ENCODE measurements at regions not wholly inside any gene's neighbourhood (a gene's known extent, or its start where the extent isn't known, plus 50 kb on each side); places are given as distances from the start of the nearest gene placed in this dataset.

DNA sequence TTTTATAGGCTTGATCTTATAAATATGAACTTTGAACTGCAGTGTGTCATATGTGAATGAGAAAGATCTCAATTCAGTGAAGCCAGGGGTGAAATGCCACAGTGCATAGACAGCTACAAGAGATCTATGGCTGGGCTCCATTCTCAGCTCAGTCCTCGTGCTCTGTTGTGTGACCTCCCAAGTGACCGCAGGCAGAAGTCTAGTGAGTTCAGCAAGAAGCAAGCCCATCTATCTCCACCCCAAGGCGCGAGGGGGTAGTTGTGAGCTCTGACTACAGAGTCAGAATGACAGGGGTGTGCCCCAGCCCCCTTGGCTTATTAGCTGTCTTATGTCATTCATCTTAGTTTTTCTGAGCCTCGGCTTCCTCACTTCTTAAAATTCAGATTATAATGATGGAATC is 378.3 kb downstream of the FBXW7 start:
- Histone ChIP-seq H3K9ac (ENCODE audit: low read length) (no peak overlapping the region), H3K9me2 (replicated peaks; ENCODE audit: insufficient read depth, low read length) (no peaks in the 10 kb centered on the region), H4K20me1 (ENCODE audit: insufficient read depth, low read length) (no peaks in the 10 kb centered on the region), H3K27ac (ENCODE audit: low read length) (no peak overlapping the region), H3K4me3 (ENCODE audit: low read length) (no peak overlapping the region), H3K4me1 (ENCODE audit: low read length) (no peaks in the 10 kb centered on the region), H3K4me2 (ENCODE audit: low read depth, low read length) (no peak overlapping the region), H3K27me3 (replicated peaks; ENCODE audit: insufficient read depth, low read length) (no peaks in the 10 kb centered on the region), H3K36me3 (replicated peaks; ENCODE audit: insufficient read depth, low read length) (no peaks in the 10 kb centered on the region), H3K79me2 (ENCODE audit: low read length) (no peaks in the 10 kb centered on the region), H3K9me3 (replicated peaks; ENCODE audit: insufficient read depth, low read length) (no peaks in the 10 kb centered on the region), H3F3A (ENCODE audit: insufficient read depth, low read length) (no peaks in the 10 kb centered on the region), H2AFZ (ENCODE audit: low read length) (no peak overlapping the region)
- TF ChIP-seq EZH2phosphoT487 (IDR thresholded peaks at IDR 0.05; ENCODE audit: low read length) = no peak
- TF ChIP-seq EZH2 (optimal IDR thresholded peaks at IDR 0.05; ENCODE audit: low read depth, low read length) = no peak
- TF ChIP-seq, protein P1, sequence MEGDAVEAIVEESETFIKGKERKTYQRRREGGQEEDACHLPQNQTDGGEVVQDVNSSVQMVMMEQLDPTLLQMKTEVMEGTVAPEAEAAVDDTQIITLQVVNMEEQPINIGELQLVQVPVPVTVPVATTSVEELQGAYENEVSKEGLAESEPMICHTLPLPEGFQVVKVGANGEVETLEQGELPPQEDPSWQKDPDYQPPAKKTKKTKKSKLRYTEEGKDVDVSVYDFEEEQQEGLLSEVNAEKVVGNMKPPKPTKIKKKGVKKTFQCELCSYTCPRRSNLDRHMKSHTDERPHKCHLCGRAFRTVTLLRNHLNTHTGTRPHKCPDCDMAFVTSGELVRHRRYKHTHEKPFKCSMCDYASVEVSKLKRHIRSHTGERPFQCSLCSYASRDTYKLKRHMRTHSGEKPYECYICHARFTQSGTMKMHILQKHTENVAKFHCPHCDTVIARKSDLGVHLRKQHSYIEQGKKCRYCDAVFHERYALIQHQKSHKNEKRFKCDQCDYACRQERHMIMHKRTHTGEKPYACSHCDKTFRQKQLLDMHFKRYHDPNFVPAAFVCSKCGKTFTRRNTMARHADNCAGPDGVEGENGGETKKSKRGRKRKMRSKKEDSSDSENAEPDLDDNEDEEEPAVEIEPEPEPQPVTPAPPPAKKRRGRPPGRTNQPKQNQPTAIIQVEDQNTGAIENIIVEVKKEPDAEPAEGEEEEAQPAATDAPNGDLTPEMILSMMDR (IDR thresholded peaks at IDR 0.05; ENCODE audit: low read length) = no peak
- DNase-seq = no peak

DNA sequence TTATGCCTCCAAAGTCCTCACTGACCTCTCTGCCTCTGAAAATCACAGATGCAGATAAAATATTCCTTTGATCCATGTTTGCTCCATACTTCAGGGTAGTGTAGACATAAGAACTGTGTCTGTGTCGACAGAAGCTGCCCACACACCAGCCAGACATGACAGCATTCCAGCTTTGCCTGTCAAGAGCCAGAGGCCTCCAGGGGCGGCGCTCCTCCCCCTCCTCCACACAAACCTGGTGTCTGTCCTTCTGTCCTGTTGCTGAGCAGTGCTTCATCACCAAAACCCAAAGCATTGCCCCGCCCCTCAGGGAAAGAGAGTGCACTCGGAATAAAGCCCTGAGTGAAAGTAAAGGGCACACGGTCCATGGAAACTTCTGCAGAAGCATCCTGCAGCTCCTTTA is 379.4 kb downstream of the FBXW7 start:
- no peak overlapping the region for H2AFZ ChIP-seq (ENCODE audit: low read length)
- no peaks in the 10 kb centered on the region for H3K36me3 ChIP-seq (replicated peaks; ENCODE audit: insufficient read depth, low read length)
- no peak overlapping the region for H3K4me2 ChIP-seq (ENCODE audit: low read depth, low read length)
- H3K9me2 ChIP-seq (replicated peaks; ENCODE audit: insufficient read depth, low read length) = no peaks in the 10 kb centered on the region
- no peak for DNase-seq
- H4K20me1 ChIP-seq (ENCODE audit: insufficient read depth, low read length) = no peaks in the 10 kb centered on the region
- H3K9me3 ChIP-seq (replicated peaks; ENCODE audit: insufficient read depth, low read length) = no peaks in the 10 kb centered on the region
- H3F3A ChIP-seq (ENCODE audit: insufficient read depth, low read length) = no peaks in the 10 kb centered on the region
- no peaks in the 10 kb centered on the region for H3K27me3 ChIP-seq (replicated peaks; ENCODE audit: insufficient read depth, low read length)
- no peaks in the 10 kb centered on the region for H3K79me2 ChIP-seq (ENCODE audit: low read length)
- H3K4me3 ChIP-seq (ENCODE audit: low read length) = no peak overlapping the region
- no peak overlapping the region for H3K9ac ChIP-seq (ENCODE audit: low read length)
- TF ChIP-seq, protein P1 (IDR thresholded peaks at IDR 0.05; ENCODE audit: low read length) = no peak
- no peak for TF ChIP-seq EZH2phosphoT487 (IDR thresholded peaks at IDR 0.05; ENCODE audit: low read length)
- no peak for TF ChIP-seq EZH2 (optimal IDR thresholded peaks at IDR 0.05; ENCODE audit: low read depth, low read length)
- H3K4me1 ChIP-seq (ENCODE audit: low read length) = no peaks in the 10 kb centered on the region
- no peak overlapping the region for H3K27ac ChIP-seq (ENCODE audit: low read length)

DNA sequence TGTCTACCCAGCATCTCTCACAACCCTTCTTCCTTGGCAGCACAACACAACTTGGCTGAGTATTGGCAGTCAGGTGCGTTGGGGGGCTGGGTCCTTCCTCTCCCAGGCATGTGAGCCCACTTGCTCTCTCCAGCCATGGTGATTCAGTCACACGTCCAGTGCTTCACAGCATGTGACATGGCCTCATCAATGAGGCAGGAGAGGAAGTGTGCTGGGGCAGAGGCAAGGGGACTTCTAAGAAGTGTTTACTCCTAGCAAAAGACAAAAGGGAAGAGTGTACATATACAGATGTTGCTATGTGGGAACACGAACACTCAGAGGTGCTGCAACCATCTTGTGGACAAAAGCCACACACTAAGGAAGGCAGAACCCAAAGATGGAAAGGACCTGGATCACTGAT is 380.8 kb downstream of the FBXW7 start:
- no peaks in the 10 kb centered on the region for H4K20me1 ChIP-seq (ENCODE audit: insufficient read depth, low read length)
- no peaks in the 10 kb centered on the region for H3F3A ChIP-seq (ENCODE audit: insufficient read depth, low read length)
- no peaks in the 10 kb centered on the region for H3K36me3 ChIP-seq (replicated peaks; ENCODE audit: insufficient read depth, low read length)
- H3K27ac ChIP-seq (ENCODE audit: low read length) = no peak overlapping the region
- H3K27me3 ChIP-seq (replicated peaks; ENCODE audit: insufficient read depth, low read length) = no peaks in the 10 kb centered on the region
- no peak overlapping the region for H3K9ac ChIP-seq (ENCODE audit: low read length)
- H3K4me3 ChIP-seq (ENCODE audit: low read length) = no peak overlapping the region
- no peak for DNase-seq
- H3K79me2 ChIP-seq (ENCODE audit: low read length) = no peaks in the 10 kb centered on the region
- H3K4me1 ChIP-seq (ENCODE audit: low read length) = no peaks in the 10 kb centered on the region
- H2AFZ ChIP-seq (ENCODE audit: low read length) = no peak overlapping the region
- no peaks in the 10 kb centered on the region for H3K9me3 ChIP-seq (replicated peaks; ENCODE audit: insufficient read depth, low read length)
- no peak overlapping the region for H3K4me2 ChIP-seq (ENCODE audit: low read depth, low read length)
- TF ChIP-seq EZH2 (optimal IDR thresholded peaks at IDR 0.05; ENCODE audit: low read depth, low read length) (no peak), EZH2phosphoT487 (IDR thresholded peaks at IDR 0.05; ENCODE audit: low read length) (no peak)
- TF ChIP-seq, protein P1 (IDR thresholded peaks at IDR 0.05; ENCODE audit: low read length) = no peak
- no peaks in the 10 kb centered on the region for H3K9me2 ChIP-seq (replicated peaks; ENCODE audit: insufficient read depth, low read length)
